Neural progenitor cell (in vitro differentiated cells): ENCODE measurements at regions not wholly inside any gene's neighbourhood (a gene's known extent, or its start where the extent isn't known, plus 50 kb on each side); places are given as distances from the start of the nearest gene placed in this dataset.

Source experiments
- EZH2 ChIP-seq: fragments of 200-600 bp; sonication (generic); IDR thresholded peaks from 2 replicates; pipeline ENCODE4 v1.6.1; 2017; ENCODE audit warnings: antibody characterized with exemption, mild to moderate bottlenecking, moderate library complexity
- TF ChIP-seq, protein P1 (sequence below): fragments of 200-600 bp; sonication (generic); IDR thresholded peaks from 2 replicates; pipeline ENCODE4 v1.5.1; 2017; ENCODE audit warnings: antibody characterized with exemption, mild to moderate bottlenecking

DNA sequence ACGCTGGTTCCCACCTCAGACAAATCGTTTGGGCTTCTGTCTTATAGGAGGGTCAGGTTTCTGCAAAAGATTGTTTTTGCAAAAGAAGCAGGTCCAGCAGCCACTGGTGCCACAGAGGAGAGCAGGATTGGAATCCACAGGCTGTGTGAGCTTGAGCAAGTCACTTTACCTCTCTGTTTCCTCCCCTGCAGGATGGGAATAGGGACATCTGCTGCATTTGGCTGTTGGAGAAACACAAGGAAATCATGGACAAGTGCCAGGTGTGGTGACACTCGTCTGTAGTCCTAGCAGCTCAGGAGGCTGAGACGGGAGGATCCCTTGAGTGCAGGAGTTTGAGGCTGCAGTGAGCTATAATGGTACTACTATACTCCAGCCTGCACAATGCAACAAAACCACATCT, 422.6 kb downstream of the MN1 start:
- TF ChIP-seq EZH2, result no peak
- TF ChIP-seq, protein P1, sequence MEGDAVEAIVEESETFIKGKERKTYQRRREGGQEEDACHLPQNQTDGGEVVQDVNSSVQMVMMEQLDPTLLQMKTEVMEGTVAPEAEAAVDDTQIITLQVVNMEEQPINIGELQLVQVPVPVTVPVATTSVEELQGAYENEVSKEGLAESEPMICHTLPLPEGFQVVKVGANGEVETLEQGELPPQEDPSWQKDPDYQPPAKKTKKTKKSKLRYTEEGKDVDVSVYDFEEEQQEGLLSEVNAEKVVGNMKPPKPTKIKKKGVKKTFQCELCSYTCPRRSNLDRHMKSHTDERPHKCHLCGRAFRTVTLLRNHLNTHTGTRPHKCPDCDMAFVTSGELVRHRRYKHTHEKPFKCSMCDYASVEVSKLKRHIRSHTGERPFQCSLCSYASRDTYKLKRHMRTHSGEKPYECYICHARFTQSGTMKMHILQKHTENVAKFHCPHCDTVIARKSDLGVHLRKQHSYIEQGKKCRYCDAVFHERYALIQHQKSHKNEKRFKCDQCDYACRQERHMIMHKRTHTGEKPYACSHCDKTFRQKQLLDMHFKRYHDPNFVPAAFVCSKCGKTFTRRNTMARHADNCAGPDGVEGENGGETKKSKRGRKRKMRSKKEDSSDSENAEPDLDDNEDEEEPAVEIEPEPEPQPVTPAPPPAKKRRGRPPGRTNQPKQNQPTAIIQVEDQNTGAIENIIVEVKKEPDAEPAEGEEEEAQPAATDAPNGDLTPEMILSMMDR, result no peak
